ENCODE measurements at regions not wholly inside any gene's neighbourhood (a gene's known extent, or its start where the extent isn't known, plus 50 kb on each side); places are given as distances from the start of the nearest gene placed in this dataset.
"Not testable (repeated sequence)": the region's sequence is repeated elsewhere in the genome, so short reads cannot be mapped to it uniquely, and the experiment has no call there.

GRCh38 chr4:188976644-188977115 is 837.4 kb downstream of the TRIML1 start:
- TF ChIP-seq CTCF (conservative IDR thresholded peaks at IDR 0.05; ENCODE audit: control insufficient read depth, insufficient read depth, low read depth, low read length), result no peak
- DNase-seq (ENCODE audit: low read depth), result peak; percentile 50
- H3K4me3 ChIP-seq (ENCODE audit: control insufficient read depth, low read depth, low read length), result no peak overlapping the region

GRCh38 chr4:188977232-188977631 is 838.0 kb downstream of the TRIML1 start:
- not testable (repeated sequence) for DNase-seq (ENCODE audit: low read depth); H3K4me3 ChIP-seq (ENCODE audit: control insufficient read depth, low read depth, low read length)

- no peak overlapping the region for H3K4me3 ChIP-seq (ENCODE audit: control insufficient read depth, low read depth, low read length)
- no peak for DNase-seq (ENCODE audit: low read depth)
- no peak for TF ChIP-seq CTCF (conservative IDR thresholded peaks at IDR 0.05; ENCODE audit: control insufficient read depth, insufficient read depth, low read depth, low read length)
These were observed 845.3 kb downstream of the TRIML1 start for GRCh38 chr4:188984518-188984917.

GRCh38 chr4:188986271-188986689 is 847.0 kb downstream of the TRIML1 start:
- no peak for TF ChIP-seq CTCF (conservative IDR thresholded peaks at IDR 0.05; ENCODE audit: control insufficient read depth, insufficient read depth, low read depth, low read length)
- no peak overlapping the region for H3K4me3 ChIP-seq (ENCODE audit: control insufficient read depth, low read depth, low read length)
- peak; percentile 86 for DNase-seq (ENCODE audit: low read depth)

GRCh38 chr4:188987011-188987410 is 847.8 kb downstream of the TRIML1 start:
- no peak for DNase-seq (ENCODE audit: low read depth)
- TF ChIP-seq CTCF (conservative IDR thresholded peaks at IDR 0.05; ENCODE audit: control insufficient read depth, insufficient read depth, low read depth, low read length), result no peak

GRCh38 chr4:188988131-188988530 is 848.9 kb downstream of the TRIML1 start:
- no peak for TF ChIP-seq CTCF (conservative IDR thresholded peaks at IDR 0.05; ENCODE audit: control insufficient read depth, insufficient read depth, low read depth, low read length)
- no peak overlapping the region for H3K4me3 ChIP-seq (ENCODE audit: control insufficient read depth, low read depth, low read length)
- no peak for DNase-seq (ENCODE audit: low read depth)

More at GRCh38 chr4:188987011-188987410, 847.8 kb downstream of the TRIML1 start:
- no peak overlapping the region for H3K4me3 ChIP-seq (ENCODE audit: control insufficient read depth, low read depth, low read length)

GRCh38 chr4:188989371-188989770 is 850.1 kb downstream of the TRIML1 start:
- DNase-seq (ENCODE audit: low read depth), result peak; percentile 6
- no peak for TF ChIP-seq CTCF (conservative IDR thresholded peaks at IDR 0.05; ENCODE audit: control insufficient read depth, insufficient read depth, low read depth, low read length)
- no peak overlapping the region for H3K4me3 ChIP-seq (ENCODE audit: control insufficient read depth, low read depth, low read length)
